Transverse colon (tissue), 4 donors: ENCODE measurements at regions not wholly inside any gene's neighbourhood (a gene's known extent, or its start where the extent isn't known, plus 50 kb on each side); places are given as distances from the start of the nearest gene placed in this dataset.

Experiments used
- DNase-seq: peaks from one replicate; pipeline ENCODE4 v3.0.0-alpha.2; 2019
- H3K27ac ChIP-seq, 4 donors: fragments of 200-600 bp; sonication (generic); 2 replicates each; pipeline ENCODE4 v1.5.1; 2016 to 2018; ENCODE audit warnings: inconsistent platforms in 4 of 4
- H3K27me3 ChIP-seq: fragments of 200-600 bp; sonication (generic); 2 replicates; pipeline ENCODE4 v1.5.1; 2017; ENCODE audit warnings: inconsistent platforms
- H3K36me3 ChIP-seq, 4 donors: fragments of 200-600 bp; sonication (generic); 2 replicates each; pipeline ENCODE4 v1.5.1; 2017 to 2019; ENCODE audit warnings: inconsistent platforms in 4 of 4
- H3K4me1 ChIP-seq, 4 donors: fragments of 200-600 bp; sonication (generic); 2 replicates each; pipeline ENCODE4 v1.5.1; 2017 to 2020; ENCODE audit warnings: inconsistent platforms in 4 of 4
- H3K4me3 ChIP-seq, 4 donors: fragments of 200-600 bp; sonication (generic); 1 replicate in 1 of 4; 2 replicates in 3 of 4; pipeline versions ENCODE4 v1.5.1 to v1.6.1; 2017 to 2019; ENCODE audit warnings: inconsistent platforms in 4 of 4
- H3K9me3 ChIP-seq, 2 donors: fragments of 200-600 bp; sonication (generic); 2 replicates each; pipeline ENCODE4 v1.5.1; 2017 to 2019; ENCODE audit warnings: inconsistent platforms in 2 of 2
- EP300 ChIP-seq: sonication (generic); formaldehyde crosslinking; IDR thresholded peaks from one replicate; pipeline ENCODE4 v1.6.1; 2017; ENCODE audit warnings: antibody characterized with exemption, low read depth
- POLR2A ChIP-seq: fragments of 450-650 bp; IDR thresholded peaks from one replicate; pipeline ENCODE4 v1.6.1; 2016; ENCODE audit warnings: antibody characterized with exemption, mild to moderate bottlenecking, moderate library complexity
- POLR2AphosphoS5 ChIP-seq, 3 donors: sonication (generic); formaldehyde crosslinking; IDR thresholded peaks; one replicate each; pipeline ENCODE4 v1.6.1; 2016; ENCODE audit warnings: antibody characterized with exemption in 3 of 3
- WGBS, 2 donors: methylation state at CpG; one replicate each; pipeline ENCODE4 v1.1.5; 2018; ENCODE audit warnings: low coverage in 1 of 2; 5-methylcytosine and 5-hydroxymethylcytosine counted together
- in situ Hi-C, 4 donors: fragments of 200-750 bp; cut with MboI; loops; one replicate each; pipeline versions ENCODE4 v1.15.0 to v1.15.1; 2017; ENCODE audit warnings: low sequenced_read_pairs in 3 of 4, low pct_ligation_motif_present in 1 of 4, low pct_unique_long_range_greater_than_20kb in 1 of 4
- intact Hi-C: fragments of 100-400 bp; cut with DNase I; formaldehyde crosslinking; loops from one replicate; pipeline ENCODE4 v1.15.1; 2023; ENCODE audit warnings: low total_unique reads
- TF ChIP-seq, protein P1 (sequence below), 5 experiments: fragments of 200-600 bp in 3 of 5; fragments of 450-650 bp in 2 of 5; sonication (generic) in 3 of 5; IDR thresholded peaks; 1 replicate in 2 of 5; 2 replicates in 3 of 5; pipeline ENCODE4 v1.5.1; 2016 to 2017; ENCODE audit warnings: antibody characterized with exemption in 5 of 5, inconsistent platforms in 3 of 5, mild to moderate bottlenecking in 2 of 5, moderate library complexity in 1 of 5

DNA sequence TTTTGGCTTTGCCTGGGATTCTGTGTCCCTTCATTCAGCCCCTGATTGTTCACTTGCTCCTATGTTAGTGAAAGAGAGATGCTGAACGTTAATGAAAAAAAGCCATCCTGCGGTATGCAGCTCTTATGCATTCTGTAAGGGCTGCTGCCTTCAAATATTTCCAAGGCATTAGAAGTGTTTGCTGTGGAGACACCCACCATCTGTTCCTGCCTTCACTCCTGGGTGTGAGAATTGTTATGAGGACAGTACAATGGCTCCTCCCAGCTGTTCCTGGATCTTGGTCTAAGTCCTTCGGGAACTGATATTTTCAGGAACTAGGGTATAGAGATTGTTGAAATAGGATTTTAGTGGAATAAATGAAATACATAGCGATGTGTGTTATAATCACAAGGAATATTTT is 427.1 kb upstream of the FAM47C start:
- no peak overlapping the region for H3K27ac ChIP-seq

GRCh38 chrX:36583674-36584073 is 424.5 kb upstream of the FAM47C start:
- no peaks in the 10 kb centered on the region for H3K27me3 ChIP-seq
- no peak overlapping the region for H3K4me3 ChIP-seq
- no peak for DNase-seq
- H3K36me3 ChIP-seq: no peaks in the 10 kb centered on the region
- in situ Hi-C loops (no loop called here), intact Hi-C loops (no loop called here)
- 84 to 100% methylated on average over 3 to 6 of the region's 6 CpGs for WGBS, 2 donors
- H3K27ac ChIP-seq: no peak overlapping the region
- no peaks in the 10 kb centered on the region for H3K4me1 ChIP-seq
- no peaks in the 10 kb centered on the region for H3K9me3 ChIP-seq
- no peak for TF ChIP-seq POLR2AphosphoS5 (IDR thresholded peaks at IDR 0.05)

More for the DNA sequence above, 427.1 kb upstream of the FAM47C start:
- no peak for DNase-seq
- intact Hi-C loops: no loop called here
- TF ChIP-seq POLR2A: no peak
- TF ChIP-seq, protein P1, sequence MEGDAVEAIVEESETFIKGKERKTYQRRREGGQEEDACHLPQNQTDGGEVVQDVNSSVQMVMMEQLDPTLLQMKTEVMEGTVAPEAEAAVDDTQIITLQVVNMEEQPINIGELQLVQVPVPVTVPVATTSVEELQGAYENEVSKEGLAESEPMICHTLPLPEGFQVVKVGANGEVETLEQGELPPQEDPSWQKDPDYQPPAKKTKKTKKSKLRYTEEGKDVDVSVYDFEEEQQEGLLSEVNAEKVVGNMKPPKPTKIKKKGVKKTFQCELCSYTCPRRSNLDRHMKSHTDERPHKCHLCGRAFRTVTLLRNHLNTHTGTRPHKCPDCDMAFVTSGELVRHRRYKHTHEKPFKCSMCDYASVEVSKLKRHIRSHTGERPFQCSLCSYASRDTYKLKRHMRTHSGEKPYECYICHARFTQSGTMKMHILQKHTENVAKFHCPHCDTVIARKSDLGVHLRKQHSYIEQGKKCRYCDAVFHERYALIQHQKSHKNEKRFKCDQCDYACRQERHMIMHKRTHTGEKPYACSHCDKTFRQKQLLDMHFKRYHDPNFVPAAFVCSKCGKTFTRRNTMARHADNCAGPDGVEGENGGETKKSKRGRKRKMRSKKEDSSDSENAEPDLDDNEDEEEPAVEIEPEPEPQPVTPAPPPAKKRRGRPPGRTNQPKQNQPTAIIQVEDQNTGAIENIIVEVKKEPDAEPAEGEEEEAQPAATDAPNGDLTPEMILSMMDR (IDR thresholded peaks at IDR 0.05): no peak
- no peak for TF ChIP-seq POLR2AphosphoS5 (IDR thresholded peaks at IDR 0.05)
- TF ChIP-seq EP300: no peak
- Histone ChIP-seq H3K27me3 (no peaks in the 10 kb centered on the region), H3K9me3 (no peaks in the 10 kb centered on the region), H3K4me3 (no peak overlapping the region), H3K4me1 (no peaks in the 10 kb centered on the region), H3K36me3 (no peaks in the 10 kb centered on the region)
- 73 to 76% methylated on average over 2 to 4 of the region's 4 CpGs for WGBS, 2 donors
- in situ Hi-C loops: no loop called here

GRCh38 chrX:36609616-36610585 is 398.3 kb upstream of the FAM47C start:
- 48% methylated on average over 4 of the region's 4 CpGs; no CpG with 5 or more reads in 1 of the 2 donors for WGBS, 2 donors
- Histone ChIP-seq H3K27me3 (no peaks in the 10 kb centered on the region), H3K27ac (no peak overlapping the region), H3K4me1 (no peaks in the 10 kb centered on the region), H3K36me3 (no peaks in the 10 kb centered on the region), H3K9me3 (no peaks in the 10 kb centered on the region), H3K4me3 (no peak overlapping the region)
- intact Hi-C loops (no loop called here), in situ Hi-C loops (no loop called here)
- TF ChIP-seq, protein P1 (IDR thresholded peaks at IDR 0.05): no peak
- TF ChIP-seq POLR2A: no peak
- no peak for TF ChIP-seq POLR2AphosphoS5 (IDR thresholded peaks at IDR 0.05)
- no peak for TF ChIP-seq EP300
- DNase-seq: no peak

DNA sequence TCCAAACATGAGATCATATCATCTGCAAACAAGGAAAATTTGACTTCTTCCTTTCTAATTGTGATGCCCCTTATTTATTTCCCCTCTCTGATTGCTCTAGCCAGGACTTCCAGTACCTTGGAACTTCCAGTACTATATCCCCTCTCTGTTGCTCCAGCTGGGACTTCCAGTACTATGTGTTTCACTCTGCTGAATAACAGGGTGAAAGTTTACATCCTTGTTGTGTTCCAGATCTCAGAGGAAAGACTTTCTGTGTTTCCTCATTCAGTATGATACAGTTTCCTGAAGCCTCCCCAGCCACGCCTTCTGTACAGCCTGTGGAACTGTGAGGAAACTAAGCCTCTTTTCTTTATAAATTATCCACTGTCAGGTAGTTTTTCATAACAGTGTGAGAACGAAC is 381.3 kb upstream of the FAM47C start:
- intact Hi-C loops (no loop called here), in situ Hi-C loops (loop anchor here in 1 of 4 donors (25.0 kb wide), 1 partner anchor 90 kb away; no protein-coding TSS in a partner anchor)
- Histone ChIP-seq H3K4me3 (no peak overlapping the region), H3K9me3 (no peaks in the 10 kb centered on the region), H3K36me3 (no peaks in the 10 kb centered on the region), H3K4me1 (no peaks in the 10 kb centered on the region), H3K27ac (no peak overlapping the region), H3K27me3 (no peaks in the 10 kb centered on the region)
- no peak for DNase-seq
- WGBS, 2 donors: 43 to 50% methylated on average over 2 of the region's 2 CpGs
- TF ChIP-seq POLR2AphosphoS5 (IDR thresholded peaks at IDR 0.05) (no peak), POLR2A (no peak), EP300 (no peak)
- TF ChIP-seq, protein P1 (IDR thresholded peaks at IDR 0.05): no peak
